Kidney tubule cell (primary cell): ENCODE measurements at regions not wholly inside any gene's neighbourhood (a gene's known extent, or its start where the extent isn't known, plus 50 kb on each side); places are given as distances from the start of the nearest gene placed in this dataset.

Source experiments
- DNase-seq: peaks from one replicate; pipeline ENCODE4 v3.0.0-alpha.2; 2018; ENCODE audit warnings: low spot score

DNA sequence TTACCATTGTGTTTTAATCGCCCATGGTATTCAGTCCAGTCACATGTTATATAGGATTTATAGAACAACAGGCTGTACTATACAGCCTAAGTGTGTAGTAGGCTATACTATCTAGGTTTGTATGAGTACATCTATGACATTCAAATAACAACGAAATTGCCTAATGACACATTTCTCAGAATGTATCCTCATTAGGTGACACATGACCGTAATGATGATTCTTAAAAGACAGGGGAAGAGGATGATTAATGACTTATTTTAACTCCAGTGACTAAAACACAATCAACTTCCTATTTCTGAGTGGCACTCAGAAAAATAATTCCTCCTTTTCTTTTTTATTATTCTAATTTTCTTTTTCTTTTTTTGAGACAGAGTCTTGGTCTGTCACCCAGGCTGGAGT is 63.0 kb upstream of the ACSL3 start:
- DNase-seq, result no peak

DNA sequence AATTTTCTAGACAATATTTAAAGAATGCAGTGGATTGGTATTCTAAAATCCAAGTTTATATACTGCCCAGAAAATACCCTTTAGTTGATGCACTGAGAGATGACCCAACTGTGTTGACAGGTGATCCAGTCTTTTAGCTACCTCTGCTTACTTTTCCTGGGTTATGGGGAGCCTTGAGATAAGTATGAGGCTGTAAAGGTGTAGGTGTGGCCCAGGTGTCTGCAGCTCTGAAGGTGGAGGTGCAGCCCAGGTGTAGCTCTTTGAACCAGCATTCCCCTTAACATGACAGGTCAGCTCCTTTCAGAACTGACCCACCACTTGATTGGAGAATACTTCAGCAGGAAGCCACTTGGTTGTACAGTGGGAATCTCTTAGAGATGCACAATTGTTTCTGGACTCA is 62.3 kb upstream of the ACSL3 start:
- no peak for DNase-seq

DNA sequence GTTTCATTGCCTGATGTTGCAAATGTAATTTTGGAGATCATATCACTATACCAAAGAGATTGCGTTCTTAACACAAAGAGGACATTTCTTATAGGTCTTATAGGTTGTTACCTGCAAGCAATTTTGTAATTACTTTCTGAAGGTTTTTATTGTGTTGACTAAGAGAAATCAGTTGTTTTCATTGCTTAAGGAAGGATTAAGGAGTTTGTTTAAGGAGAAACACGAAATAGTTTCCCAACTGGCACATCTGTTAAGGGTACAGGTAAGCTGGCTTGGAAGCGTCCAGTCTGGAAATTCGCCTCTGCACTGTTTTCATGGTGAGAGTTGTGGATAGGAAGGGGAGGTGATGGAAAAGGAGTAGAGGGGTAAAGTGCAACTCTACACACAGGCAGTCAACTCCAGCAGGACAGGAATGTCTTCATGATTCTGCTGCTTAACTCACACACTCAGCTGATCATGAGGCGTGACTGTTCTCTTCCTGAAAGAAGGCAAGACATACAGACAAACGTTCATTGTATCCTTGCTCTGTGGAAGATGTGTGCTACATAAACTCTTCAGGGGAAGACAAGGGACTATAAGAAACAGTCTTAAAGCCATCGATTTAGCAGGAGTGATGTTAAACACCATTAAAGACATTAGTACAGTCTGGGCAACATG is 61.4 kb upstream of the ACSL3 start:
- DNase-seq, result peak; percentile 50

DNA sequence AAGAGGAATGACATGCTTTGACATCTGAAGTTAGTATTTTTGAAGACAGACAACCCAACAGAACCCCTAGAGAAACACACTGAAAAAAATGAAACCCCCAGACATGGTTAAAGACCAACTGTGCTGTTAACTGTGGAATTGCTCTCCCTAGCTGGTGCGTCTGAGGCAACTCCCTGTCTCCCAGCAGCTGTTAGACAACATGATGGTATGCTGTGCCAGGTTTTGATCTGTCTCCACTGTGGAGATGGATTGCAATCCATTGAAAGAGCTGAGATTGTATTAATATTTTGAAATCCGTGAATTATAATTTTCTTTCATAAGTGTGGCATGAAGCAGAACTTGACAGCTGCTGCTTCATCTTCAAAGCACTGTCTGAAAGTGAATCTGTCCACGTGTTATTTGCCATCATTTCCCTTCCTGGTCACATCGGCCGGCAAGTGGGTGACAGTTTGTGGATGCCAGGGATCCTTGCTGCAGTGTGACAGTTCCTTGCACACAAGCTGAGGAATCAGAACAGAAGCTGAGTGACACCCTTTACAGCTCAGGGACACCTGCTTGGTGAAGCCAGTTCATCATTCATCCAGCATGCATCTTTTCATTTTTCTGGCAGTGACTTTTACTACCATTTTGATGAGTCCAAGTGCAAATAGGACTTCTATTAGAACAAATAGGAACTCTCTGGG is 58.2 kb upstream of the ACSL3 start:
- no peak for DNase-seq

DNA sequence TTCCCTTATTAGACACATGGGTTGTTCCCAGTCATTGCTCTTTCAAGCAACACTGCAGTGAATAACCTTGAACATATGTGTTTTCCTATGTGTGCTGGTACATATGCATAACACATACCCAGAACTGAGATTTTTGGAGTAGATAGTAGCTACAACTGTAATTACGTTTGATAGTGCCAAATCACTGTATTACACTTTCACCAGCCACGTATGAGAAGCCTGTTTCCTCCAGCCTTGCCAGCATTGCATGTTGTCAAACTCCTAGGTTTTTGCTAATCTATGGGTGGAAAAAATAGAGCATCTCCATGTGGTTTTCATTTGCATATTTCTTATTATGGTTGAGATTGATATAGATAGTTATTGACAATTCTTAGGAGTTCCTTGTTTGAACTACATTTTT is 56.5 kb upstream of the ACSL3 start:
- DNase-seq, result no peak

DNA sequence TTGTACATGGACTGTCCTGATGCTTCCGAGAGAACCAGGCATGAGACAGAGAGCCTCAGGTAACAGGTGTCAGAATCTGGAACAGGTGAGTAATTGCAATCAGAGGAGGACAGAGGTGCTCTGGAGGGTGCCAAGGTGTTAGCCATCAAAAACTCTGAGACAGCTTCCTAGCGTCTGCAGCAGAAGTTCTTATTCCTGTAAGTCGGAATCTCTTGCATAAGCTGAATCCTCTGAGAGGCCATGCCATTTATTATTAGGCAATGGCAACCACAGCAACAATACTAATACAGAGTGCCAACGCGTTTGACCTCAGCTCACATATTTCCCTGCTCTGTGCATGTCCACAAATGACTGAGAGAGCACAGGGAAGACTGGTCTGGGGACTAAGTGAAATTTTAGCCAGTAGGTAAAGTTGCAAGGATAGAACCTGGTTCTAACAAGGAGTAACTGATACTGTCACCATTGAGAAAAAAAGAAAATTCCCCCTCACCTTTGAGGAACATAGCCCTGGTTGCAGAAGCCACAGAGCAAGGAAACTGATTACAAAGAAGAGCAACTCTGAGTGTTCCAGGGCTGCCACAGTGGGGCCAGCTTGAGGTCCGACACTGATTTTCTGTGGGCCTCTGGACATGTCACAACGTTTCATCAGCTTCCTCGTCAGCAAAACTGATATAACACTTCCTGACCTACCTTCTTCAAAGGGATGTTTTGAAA is 55.1 kb upstream of the ACSL3 start:
- no peak for DNase-seq

DNA sequence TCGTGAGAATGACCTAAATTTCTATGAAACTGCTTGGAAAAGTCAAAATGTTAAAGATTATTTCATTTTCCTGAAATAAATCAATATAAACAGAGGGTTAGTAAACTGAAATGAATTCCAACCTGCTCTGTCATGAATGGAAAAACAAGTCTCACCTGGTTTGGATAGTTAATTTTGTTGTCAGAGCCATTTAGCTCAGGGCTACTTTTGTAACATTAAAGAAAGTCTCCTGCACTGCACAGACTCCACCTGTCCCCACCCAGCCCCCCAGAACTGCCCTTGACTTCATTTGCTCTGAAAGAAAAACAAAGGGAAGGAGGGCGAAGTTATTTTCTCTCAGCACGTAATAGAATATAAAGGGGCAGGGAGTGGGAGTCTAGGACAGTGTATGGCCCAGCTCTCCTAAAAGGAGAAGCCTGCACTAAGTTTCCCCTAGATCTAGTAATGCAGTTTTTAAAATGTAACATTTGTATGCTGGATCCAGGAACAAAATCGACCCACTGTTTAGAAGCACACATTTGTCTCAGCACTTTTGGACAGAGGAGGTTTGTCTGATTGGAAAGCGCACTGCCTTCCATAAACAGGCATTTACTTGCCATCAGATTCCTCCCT is 54.2 kb upstream of the ACSL3 start:
- DNase-seq, result no peak

DNA sequence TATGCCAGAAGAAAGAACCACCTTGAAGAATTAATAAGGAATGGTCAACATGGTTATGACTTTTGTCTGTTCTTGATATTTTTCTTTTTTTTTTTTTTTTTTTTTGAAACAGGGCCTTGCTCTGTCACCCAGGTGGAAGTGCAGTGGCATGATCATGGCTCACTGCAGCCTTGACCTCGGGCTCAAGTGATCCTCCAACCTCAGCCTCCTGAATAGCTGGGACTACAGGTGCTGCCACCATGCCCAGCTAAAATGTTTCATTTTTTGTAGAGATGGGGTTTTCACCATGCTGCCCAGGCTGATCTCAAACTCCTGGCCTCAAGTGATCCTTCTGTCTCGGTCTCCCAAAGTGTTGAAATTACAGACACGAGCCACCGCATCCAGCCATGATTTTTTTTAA is 53.4 kb upstream of the ACSL3 start:
- DNase-seq, result no peak

DNA sequence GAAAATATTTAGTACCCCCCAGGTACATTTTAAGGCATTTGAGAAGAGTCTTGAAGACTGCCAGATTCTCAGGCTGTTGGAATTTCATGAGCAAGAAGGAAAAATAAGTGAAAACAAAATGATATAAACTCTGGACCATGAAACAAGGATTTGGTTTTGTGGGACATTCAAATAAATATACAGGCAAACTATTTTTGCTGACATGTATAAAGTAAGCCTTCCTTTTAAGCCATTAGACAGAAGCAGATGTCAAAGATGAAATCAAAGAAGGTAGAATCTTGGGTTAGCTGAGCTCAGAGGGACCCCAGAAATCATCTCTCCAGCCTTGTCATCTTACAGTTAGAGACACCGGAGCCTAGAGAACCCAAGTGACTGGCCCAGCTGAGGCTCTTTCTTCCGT is 51.3 kb upstream of the ACSL3 start:
- DNase-seq, result no peak

DNA sequence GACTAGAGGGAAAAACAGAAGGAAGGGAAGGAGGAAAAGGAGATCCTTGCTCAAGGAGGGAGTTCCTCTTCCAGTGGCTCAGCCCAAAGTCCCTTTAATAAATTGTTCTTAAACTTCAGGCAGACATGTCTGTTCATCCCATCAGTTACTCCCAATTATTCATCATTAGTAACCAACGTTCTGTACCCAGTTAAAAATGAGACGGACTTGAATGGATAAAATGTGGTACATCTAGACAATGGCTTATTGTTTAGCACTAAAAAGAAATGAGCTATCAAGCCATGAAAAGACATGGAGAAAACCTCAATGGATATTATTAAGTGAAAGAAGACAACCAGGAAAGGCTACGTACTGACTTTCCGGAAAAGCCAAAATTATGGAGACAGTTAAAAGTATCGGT is 50.8 kb upstream of the ACSL3 start:
- DNase-seq, result no peak
